Activated CD4-positive, alpha-beta T cell treated with anti-CD3 and anti-CD28 coated beads for 36 hours (primary cell): ENCODE measurements at regions not wholly inside any gene's neighbourhood (a gene's known extent, or its start where the extent isn't known, plus 50 kb on each side); places are given as distances from the start of the nearest gene placed in this dataset.

Source experiments
- ATAC-seq: fragments of 200-7000 bp; cut with Tn5 transposase; one replicate; pipeline ENCODE4 v1.10.0; 2021; ENCODE audit warnings: mild to moderate bottlenecking, moderate library complexity
- CTCF ChIA-PET: fragments of 350-600 bp; sonication (Branson Sonifier 250); formaldehyde crosslinking; loops from one replicate; lab custom pipeline; 2021; ENCODE audit warnings: antibody characterized with exemption; lab: Charles Lee
- POLR2A ChIA-PET: fragments of 350-600 bp; sonication (Branson Sonifier 250); formaldehyde crosslinking; loops from one replicate; lab custom pipeline; 2021; ENCODE audit warnings: antibody characterized with exemption, inconsistent platforms; lab: Charles Lee
- DNase-seq: peaks from one replicate; pipeline ENCODE4 v3.0.0-alpha.2; 2020
- H3K27ac Mint-ChIP-seq: one replicate; pipeline ENCODE4 v1.8.0; 2021; ENCODE audit warnings: mixed read lengths
- H3K27me3 Mint-ChIP-seq: one replicate; pipeline ENCODE4 v1.8.0; 2021; ENCODE audit warnings: mixed read lengths
- H3K36me3 Mint-ChIP-seq: one replicate; pipeline ENCODE4 v1.8.0; 2021; ENCODE audit warnings: low read depth, mixed read lengths
- H3K4me1 Mint-ChIP-seq: one replicate; pipeline ENCODE4 v1.8.0; 2021; ENCODE audit warnings: mixed read lengths
- H3K4me3 Mint-ChIP-seq: one replicate; pipeline ENCODE4 v1.8.0; 2021; ENCODE audit warnings: mild to moderate bottlenecking, moderate library complexity, mixed read lengths
- H3K9me3 Mint-ChIP-seq: one replicate; pipeline ENCODE4 v1.8.0; 2021; ENCODE audit warnings: low read depth, mixed read lengths
- intact Hi-C, 2 experiments: fragments of 100-400 bp; cut with DNase I in 1 of 2; cut with micrococcal nuclease in 1 of 2; formaldehyde crosslinking; loops; one replicate each; pipeline versions ENCODE4 v1.14.2 to v1.15.1; 2022 to 2024; cut with DNase I, micrococcal nuclease

DNA sequence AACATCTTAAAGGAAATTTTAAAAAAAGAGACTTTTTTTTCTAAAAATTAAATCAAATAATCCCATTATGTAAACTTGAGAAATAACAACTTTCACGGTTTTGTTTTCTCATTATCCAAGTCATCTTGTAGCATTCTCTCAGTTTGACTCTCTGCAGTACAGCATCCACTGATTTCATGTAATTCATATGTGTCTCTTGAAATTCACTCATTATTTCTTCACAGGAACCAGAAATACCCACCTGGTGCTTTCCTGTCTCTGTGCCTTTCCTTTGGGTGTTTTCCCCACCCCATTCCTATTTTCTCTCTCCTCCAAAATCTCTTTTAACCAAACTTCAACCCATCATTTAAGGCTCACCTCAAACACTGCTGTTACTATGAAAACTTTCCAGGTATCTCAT lies 116.1 kb upstream of the STK17B start:
- ATAC-seq (peak; percentile 27), DNase-seq (no peak)
- Mint-ChIP-seq H3K4me3 (no peak overlapping the region), H3K27ac (peak overlapping the region; percentile 0), H3K36me3 (no peaks in the 10 kb centered on the region), H3K4me1 (peaks cover 81% of the 10 kb centered on the region), H3K27me3 (no peaks in the 10 kb centered on the region), H3K9me3 (peaks cover 2% of the 10 kb centered on the region)
- CTCF ChIA-PET = interaction anchor here (2.2 kb wide), 1 partner anchor 209 kb away, joined by 9 read pairs; no protein-coding TSS in a partner anchor
- intact Hi-C loops = loop anchor here in 1 of 2 experiments (10.0 kb wide), 1 partner anchor 637 kb away; the partner anchor contains the start of gene PGAP1
- POLR2A ChIA-PET = no interaction called here

GRCh38 chr2:196288006-196288538 lies 116.7 kb upstream of the STK17B start:
- intact Hi-C loops = loop anchor here in 1 of 2 experiments (10.0 kb wide), 1 partner anchor 637 kb away; the partner anchor contains the start of gene PGAP1
- Mint-ChIP-seq H3K4me3 (peak overlapping the region; percentile 5), H3K36me3 (no peaks in the 10 kb centered on the region), H3K9me3 (no peaks in the 10 kb centered on the region), H3K27ac (no peak overlapping the region), H3K4me1 (peaks cover 81% of the 10 kb centered on the region), H3K27me3 (no peaks in the 10 kb centered on the region)
- POLR2A ChIA-PET = no interaction called here
- CTCF ChIA-PET = no interaction called here
- DNase-seq (no peak), ATAC-seq (peak; percentile 8)

- Mint-ChIP-seq H3K4me3 (no peak overlapping the region), H3K9me3 (no peaks in the 10 kb centered on the region), H3K4me1 (peaks cover 73% of the 10 kb centered on the region), H3K36me3 (no peaks in the 10 kb centered on the region), H3K27ac (no peak overlapping the region), H3K27me3 (no peaks in the 10 kb centered on the region)
- POLR2A ChIA-PET = no interaction called here
- CTCF ChIA-PET = interaction anchor here (1.0 to 1.8 kb wide), 4 partner anchors 10 to 211 kb away, joined by 3 to 10 read pairs (median 6); no protein-coding TSS in a partner anchor
- ATAC-seq (peak; percentile 62), DNase-seq (no peak)
- intact Hi-C loops = loop anchor here (1.0 to 10.0 kb wide), 2 partner anchors 29 to 636 kb away; partner anchors contain the start of gene PGAP1 (in 1 of the 2)
These were observed 117.6 kb upstream of the STK17B start for GRCh38 chr2:196289000-196289399.

DNA sequence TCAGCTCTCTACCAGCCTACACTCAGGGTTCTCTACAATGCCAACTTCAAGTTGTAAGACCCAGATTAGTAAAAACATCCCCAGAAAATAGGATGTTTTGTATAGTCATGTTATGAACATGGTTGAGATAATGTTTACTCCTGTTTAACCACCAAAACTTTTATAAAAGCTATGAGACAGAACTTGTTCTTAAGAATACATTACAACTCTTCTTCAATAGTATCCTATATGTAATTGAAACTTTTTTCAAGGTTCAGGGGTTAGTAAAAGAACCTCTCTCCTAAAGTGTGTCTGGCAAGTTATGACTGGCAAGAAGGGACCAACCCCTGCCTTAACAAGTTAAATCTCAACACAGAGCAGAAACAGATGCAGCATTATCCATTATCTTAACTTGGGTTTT lies 118.8 kb upstream of the STK17B start:
- DNase-seq = no peak
- intact Hi-C loops = loop anchor here (5.0 kb wide), 2 partner anchors 213 to 368 kb away; no protein-coding TSS in a partner anchor
- Mint-ChIP-seq H3K9me3 (no peaks in the 10 kb centered on the region), H3K4me3 (no peak overlapping the region), H3K27me3 (no peaks in the 10 kb centered on the region), H3K4me1 (peaks cover 70% of the 10 kb centered on the region), H3K27ac (no peak overlapping the region), H3K36me3 (no peaks in the 10 kb centered on the region)
- ChIA-PET POLR2A (interaction anchor here (0.5 kb wide), 1 partner anchor 260 kb away, joined by 3 read pairs; no protein-coding TSS in a partner anchor), CTCF (interaction anchor here (0.5 to 1.8 kb wide), 7 partner anchors 8 to 221 kb away, joined by 3 to 10 read pairs (median 4); no protein-coding TSS in a partner anchor)
- peak; percentile 52 for ATAC-seq

DNA sequence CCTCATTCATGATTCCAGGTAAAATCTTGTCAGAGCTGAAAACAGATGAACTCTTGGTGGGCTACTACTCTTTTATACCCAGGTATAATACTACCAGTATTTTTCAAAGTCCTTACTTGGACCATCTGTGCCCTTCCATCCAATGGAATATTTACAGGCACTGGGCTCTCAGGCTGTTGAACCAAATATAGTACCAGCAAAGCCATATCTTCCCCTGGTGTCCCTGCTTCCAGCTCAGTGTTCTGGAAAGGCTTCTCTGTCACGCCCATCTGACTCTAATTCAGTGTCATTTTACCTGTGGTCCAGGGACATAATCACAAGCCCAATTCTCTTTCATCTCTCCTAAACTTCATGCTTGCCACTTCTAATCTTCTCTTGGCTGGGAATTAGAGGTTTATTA lies 119.2 kb upstream of the STK17B start:
- H3K4me1 Mint-ChIP-seq = peaks cover 66% of the 10 kb centered on the region
- ChIA-PET CTCF (interaction anchor here (0.5 to 2.5 kb wide), 7 partner anchors 7 to 460 kb away, joined by 3 to 8 read pairs (median 4); partner anchors contain the start of gene DNAH7), POLR2A (no interaction called here)
- H3K36me3 Mint-ChIP-seq = no peaks in the 10 kb centered on the region
- no peaks in the 10 kb centered on the region for H3K9me3 Mint-ChIP-seq
- no peaks in the 10 kb centered on the region for H3K27me3 Mint-ChIP-seq
- H3K27ac Mint-ChIP-seq = no peak overlapping the region
- intact Hi-C loops = loop anchor here (5.0 kb wide), 2 partner anchors 213 to 368 kb away; no protein-coding TSS in a partner anchor
- DNase-seq (no peak), ATAC-seq (no peak)
- H3K4me3 Mint-ChIP-seq = no peak overlapping the region

DNA sequence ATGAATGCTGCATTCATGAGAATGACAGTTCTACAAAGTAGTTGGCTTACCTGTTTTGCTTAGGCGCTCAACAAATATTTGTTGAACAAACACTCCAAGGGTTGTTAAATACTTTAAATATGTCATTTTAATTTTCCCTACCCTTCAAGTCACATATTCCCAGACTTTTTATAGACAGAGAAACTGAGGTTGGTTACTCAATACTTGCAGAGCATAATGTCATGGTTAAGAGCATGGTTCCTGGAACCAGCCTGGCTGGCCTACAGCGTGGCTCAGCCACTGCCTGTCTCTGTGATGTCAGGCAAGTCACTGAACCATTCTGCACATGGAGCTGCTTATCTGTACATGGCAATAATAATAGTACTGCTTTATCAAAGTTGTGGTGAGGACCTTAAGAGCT lies 120.0 kb upstream of the STK17B start:
- Mint-ChIP-seq H3K27me3 (no peaks in the 10 kb centered on the region), H3K4me3 (no peak overlapping the region), H3K4me1 (peaks cover 60% of the 10 kb centered on the region), H3K36me3 (no peaks in the 10 kb centered on the region), H3K9me3 (no peaks in the 10 kb centered on the region), H3K27ac (no peak overlapping the region)
- CTCF ChIA-PET = interaction anchor here (0.6 to 2.5 kb wide), 7 partner anchors 9 to 459 kb away, joined by 3 to 8 read pairs (median 4); partner anchors contain the start of gene DNAH7
- DNase-seq = no peak
- no peak for ATAC-seq
- intact Hi-C loops = loop anchor here (5.0 kb wide), 2 partner anchors 214 to 369 kb away; no protein-coding TSS in a partner anchor
- POLR2A ChIA-PET = interaction anchor here (0.6 to 0.7 kb wide), 2 partner anchors 32 to 1023 kb away, joined by 3 to 4 read pairs; no protein-coding TSS in a partner anchor

- no peaks in the 10 kb centered on the region for H3K9me3 Mint-ChIP-seq
- DNase-seq = no peak
- peaks cover 55% of the 10 kb centered on the region for H3K4me1 Mint-ChIP-seq
- POLR2A ChIA-PET = interaction anchor here (0.6 to 0.7 kb wide), 3 partner anchors 32 to 1023 kb away, joined by 3 to 4 read pairs (median 3); no protein-coding TSS in a partner anchor
- intact Hi-C loops = loop anchor here (5.0 kb wide), 2 partner anchors 215 to 370 kb away; no protein-coding TSS in a partner anchor
- ATAC-seq = peak; percentile 16
- CTCF ChIA-PET = interaction anchor here (0.8 to 2.5 kb wide), 5 partner anchors 10 to 224 kb away, joined by 3 to 8 read pairs (median 5); partner anchors contain the start of gene DNAH7
- H3K4me3 Mint-ChIP-seq = no peak overlapping the region
- H3K27ac Mint-ChIP-seq = peak overlapping the region; percentile 57
- H3K27me3 Mint-ChIP-seq = no peaks in the 10 kb centered on the region
- no peaks in the 10 kb centered on the region for H3K36me3 Mint-ChIP-seq
These were observed 120.8 kb upstream of the STK17B start for GRCh38 chr2:196291873-196292800.

- ChIA-PET POLR2A (no interaction called here), CTCF (interaction anchor here (0.6 to 1.4 kb wide), 4 partner anchors 43 to 215 kb away, joined by 3 to 5 read pairs (median 4); no protein-coding TSS in a partner anchor)
- Mint-ChIP-seq H3K4me1 (peaks cover 40% of the 10 kb centered on the region), H3K4me3 (no peak overlapping the region), H3K27me3 (no peaks in the 10 kb centered on the region), H3K27ac (no peak overlapping the region), H3K9me3 (no peaks in the 10 kb centered on the region), H3K36me3 (no peaks in the 10 kb centered on the region)
- no peak for ATAC-seq
- DNase-seq = no peak
- intact Hi-C loops = loop anchor here (5.0 kb wide), 2 partner anchors 217 to 372 kb away; no protein-coding TSS in a partner anchor
These were observed 122.6 kb upstream of the STK17B start for GRCh38 chr2:196293751-196294515.

DNA sequence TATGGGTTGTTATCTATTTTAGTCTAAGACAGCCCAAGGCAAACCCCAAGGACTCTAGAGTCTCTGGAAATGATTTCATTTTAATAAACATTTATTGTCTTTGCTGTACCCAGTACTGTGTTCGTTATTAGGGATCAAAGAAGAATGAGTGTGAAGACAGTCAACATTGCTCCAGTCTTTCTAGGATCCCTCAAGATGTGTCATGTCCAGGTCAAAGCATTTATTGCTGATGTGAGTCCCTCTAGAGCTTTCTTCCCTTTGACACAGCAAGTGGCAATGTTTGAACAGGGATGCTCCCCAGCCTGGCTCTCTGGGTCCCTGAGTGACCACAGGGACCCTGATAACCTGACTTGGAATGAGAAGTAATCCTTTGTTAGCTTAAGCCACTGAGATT lies 123.1 kb upstream of the STK17B start:
- Mint-ChIP-seq H3K9me3 (no peaks in the 10 kb centered on the region), H3K27me3 (no peaks in the 10 kb centered on the region), H3K4me1 (peaks cover 35% of the 10 kb centered on the region), H3K36me3 (no peaks in the 10 kb centered on the region), H3K4me3 (no peak overlapping the region), H3K27ac (no peak overlapping the region)
- ATAC-seq (no peak), DNase-seq (no peak)
- intact Hi-C loops = loop anchor here (5.0 kb wide), 2 partner anchors 217 to 372 kb away; no protein-coding TSS in a partner anchor
- ChIA-PET POLR2A (no interaction called here), CTCF (interaction anchor here (0.6 to 0.9 kb wide), 2 partner anchors 155 to 160 kb away, joined by 3 read pairs; no protein-coding TSS in a partner anchor)

DNA sequence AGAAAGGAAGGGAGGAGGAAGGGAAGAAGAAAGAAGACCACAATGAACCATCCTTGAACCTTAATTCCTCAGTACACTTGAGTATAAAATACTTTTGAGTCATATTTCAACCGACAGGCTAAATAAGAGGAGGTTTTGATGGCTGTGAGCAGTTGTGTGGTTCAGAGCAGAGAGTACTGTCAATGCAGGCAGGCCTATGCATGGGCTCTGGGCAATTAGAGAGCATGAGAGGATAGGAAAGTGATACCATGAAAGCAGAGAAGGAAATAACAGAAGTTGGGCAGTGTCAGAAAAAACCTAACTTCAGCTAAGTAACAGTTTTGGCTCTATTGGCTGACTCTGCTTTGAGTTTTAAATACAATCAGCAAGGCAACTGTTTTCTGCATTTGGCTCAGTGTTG lies 123.6 kb upstream of the STK17B start:
- Mint-ChIP-seq H3K4me3 (no peak overlapping the region), H3K4me1 (peaks cover 31% of the 10 kb centered on the region), H3K27me3 (no peaks in the 10 kb centered on the region), H3K9me3 (no peaks in the 10 kb centered on the region), H3K27ac (no peak overlapping the region), H3K36me3 (no peaks in the 10 kb centered on the region)
- intact Hi-C loops = loop anchor here in 1 of 2 experiments (5.0 kb wide), 1 partner anchor 42 kb away; no protein-coding TSS in a partner anchor
- DNase-seq (no peak), ATAC-seq (no peak)
- ChIA-PET POLR2A (no interaction called here), CTCF (interaction anchor here (0.7 to 0.9 kb wide), 2 partner anchors 159 to 160 kb away, joined by 3 read pairs; no protein-coding TSS in a partner anchor)
